ENCODE measurements at regions not wholly inside any gene's neighbourhood (a gene's known extent, or its start where the extent isn't known, plus 50 kb on each side); places are given as distances from the start of the nearest gene placed in this dataset.
"Not testable (repeated sequence)": the region's sequence is repeated elsewhere in the genome, so short reads cannot be mapped to it uniquely, and the experiment has no call there.

- H3K36me3 ChIP-seq (ENCODE audit: insufficient read depth, low read length), result no peaks in the 10 kb centered on the region
- FAIRE-seq (no peak), DNase-seq (ENCODE audit: low read depth) (no peak)
- no peak overlapping the region for H3K27ac ChIP-seq (ENCODE audit: low read depth, low read length)
- Mint-ChIP-seq H3K27me3 (ENCODE audit: low read depth, unreplicated experiment) (peaks cover 20% of the 10 kb centered on the region), H3K9me3 (ENCODE audit: unreplicated experiment) (peaks cover 12% of the 10 kb centered on the region), H3K36me3 (ENCODE audit: low read depth, unreplicated experiment) (no peaks in the 10 kb centered on the region), H3K4me3 (ENCODE audit: unreplicated experiment) (no peak overlapping the region), H3K4me1 (ENCODE audit: low read depth, unreplicated experiment) (no peaks in the 10 kb centered on the region), H3K27ac (ENCODE audit: unreplicated experiment) (no peak overlapping the region)
- no peaks in the 10 kb centered on the region for H3K79me2 ChIP-seq (ENCODE audit: insufficient read depth, low read length)
- no peak overlapping the region for H3K4me2 ChIP-seq (ENCODE audit: low read length)
- no peaks in the 10 kb centered on the region for H3K27me3 ChIP-seq (ENCODE audit: insufficient read depth, low read length)
- H3K4me1 ChIP-seq (ENCODE audit: insufficient read depth, low read length), result no peaks in the 10 kb centered on the region
- H4K20me1 ChIP-seq (ENCODE audit: insufficient read depth, low read length), result no peaks in the 10 kb centered on the region
- no peak overlapping the region for H2AFZ ChIP-seq (ENCODE audit: low read depth, low read length)
- no peak overlapping the region for H3K4me3 ChIP-seq (ENCODE audit: insufficient read depth, low read depth, low read length)
- TF ChIP-seq EZH2 (IDR thresholded peaks at IDR 0.05; ENCODE audit: insufficient read depth, low read length) (no peak), CTCF (IDR thresholded peaks at IDR 0.05; ENCODE audit: insufficient read depth, low read depth, low read length) (no peak)
- H3K9me3 ChIP-seq (ENCODE audit: insufficient read depth, low read depth, low read length), result peaks cover 2% of the 10 kb centered on the region
- H3K9ac ChIP-seq (ENCODE audit: low read length), result no peak overlapping the region
Measured at GRCh38 chr17:27209316-27209715, 84.6 kb upstream of the WSB1 start.

GRCh38 chr17:27210809-27211208 lies 83.1 kb upstream of the WSB1 start:
- H3K4me2 ChIP-seq (ENCODE audit: low read length); H3K27ac Mint-ChIP-seq (ENCODE audit: unreplicated experiment); H3K27me3 ChIP-seq (ENCODE audit: insufficient read depth, low read length); FAIRE-seq; H3K9me3 ChIP-seq (ENCODE audit: insufficient read depth, low read depth, low read length); H3K4me3 ChIP-seq (ENCODE audit: insufficient read depth, low read depth, low read length); H3K27ac ChIP-seq (ENCODE audit: low read depth, low read length); H3K36me3 Mint-ChIP-seq (ENCODE audit: low read depth, unreplicated experiment); DNase-seq (ENCODE audit: low read depth); H3K9ac ChIP-seq (ENCODE audit: low read length); H3K36me3 ChIP-seq (ENCODE audit: insufficient read depth, low read length); H3K79me2 ChIP-seq (ENCODE audit: insufficient read depth, low read length); H3K4me3 Mint-ChIP-seq (ENCODE audit: unreplicated experiment); H2AFZ ChIP-seq (ENCODE audit: low read depth, low read length); H3K9me3 Mint-ChIP-seq (ENCODE audit: unreplicated experiment); H3K4me1 ChIP-seq (ENCODE audit: insufficient read depth, low read length); H4K20me1 ChIP-seq (ENCODE audit: insufficient read depth, low read length); H3K4me1 Mint-ChIP-seq (ENCODE audit: low read depth, unreplicated experiment): not testable (repeated sequence)
- H3K27me3 Mint-ChIP-seq (ENCODE audit: low read depth, unreplicated experiment), result peaks cover 15% of the 10 kb centered on the region

- H3K4me2 ChIP-seq (ENCODE audit: low read length), result no peak overlapping the region
- no peak for TF ChIP-seq CTCF (IDR thresholded peaks at IDR 0.05; ENCODE audit: insufficient read depth, low read depth, low read length)
- H3K36me3 Mint-ChIP-seq (ENCODE audit: low read depth, unreplicated experiment), result no peaks in the 10 kb centered on the region
- no peaks in the 10 kb centered on the region for H3K9me3 ChIP-seq (ENCODE audit: insufficient read depth, low read depth, low read length)
- no peak overlapping the region for H3K4me3 Mint-ChIP-seq (ENCODE audit: unreplicated experiment)
- H3K9me3 Mint-ChIP-seq (ENCODE audit: unreplicated experiment), result peaks cover 4% of the 10 kb centered on the region
- peaks cover 16% of the 10 kb centered on the region for H3K27me3 Mint-ChIP-seq (ENCODE audit: low read depth, unreplicated experiment)
- H3K36me3 ChIP-seq (ENCODE audit: insufficient read depth, low read length), result no peaks in the 10 kb centered on the region
- no peaks in the 10 kb centered on the region for H3K4me1 Mint-ChIP-seq (ENCODE audit: low read depth, unreplicated experiment)
- FAIRE-seq (no peak), DNase-seq (ENCODE audit: low read depth) (no peak)
- H3K79me2 ChIP-seq (ENCODE audit: insufficient read depth, low read length), result no peaks in the 10 kb centered on the region
- H3K27ac Mint-ChIP-seq (ENCODE audit: unreplicated experiment), result no peak overlapping the region
- H3K4me3 ChIP-seq (ENCODE audit: insufficient read depth, low read depth, low read length), result no peak overlapping the region
- no peak overlapping the region for H3K27ac ChIP-seq (ENCODE audit: low read depth, low read length)
- H4K20me1 ChIP-seq (ENCODE audit: insufficient read depth, low read length), result no peaks in the 10 kb centered on the region
- H3K9ac ChIP-seq (ENCODE audit: low read length), result no peak overlapping the region
- H2AFZ ChIP-seq (ENCODE audit: low read depth, low read length), result no peak overlapping the region
- no peaks in the 10 kb centered on the region for H3K27me3 ChIP-seq (ENCODE audit: insufficient read depth, low read length)
- no peaks in the 10 kb centered on the region for H3K4me1 ChIP-seq (ENCODE audit: insufficient read depth, low read length)
Measured at GRCh38 chr17:27216836-27217235, 77.1 kb upstream of the WSB1 start.
